LNCAP (cell line): ENCODE measurements at regions not wholly inside any gene's neighbourhood (a gene's known extent, or its start where the extent isn't known, plus 50 kb on each side); places are given as distances from the start of the nearest gene placed in this dataset.

Source experiments
- CTCF ChIP-seq: fragments of 450-650 bp; IDR thresholded peaks from 2 replicates; pipeline ENCODE4 v1.5.1; 2017; ENCODE audit warnings: mild to moderate bottlenecking

- no peak for TF ChIP-seq CTCF
Observed at GRCh38 chr5:54743997-54744788, 226.6 kb downstream of the SNX18 start.

GRCh38 chr5:54743581-54743980 lies 226.0 kb downstream of the SNX18 start:
- no peak for TF ChIP-seq CTCF

- TF ChIP-seq CTCF: peak; percentile 26; the same call in 1 of the 2 replicates
Observed at GRCh38 chr5:54742417-54742891, 224.9 kb downstream of the SNX18 start.

GRCh38 chr5:54741711-54742110 lies 224.2 kb downstream of the SNX18 start:
- TF ChIP-seq CTCF: no peak

GRCh38 chr5:54740141-54740540 lies 222.6 kb downstream of the SNX18 start:
- no peak for TF ChIP-seq CTCF

GRCh38 chr5:54739371-54739770 lies 221.8 kb downstream of the SNX18 start:
- TF ChIP-seq CTCF: no peak

- no peak for TF ChIP-seq CTCF
Observed at GRCh38 chr5:54738973-54739367, 221.4 kb downstream of the SNX18 start.
